ES-I3 (cell line): ENCODE measurements at regions not wholly inside any gene's neighbourhood (a gene's known extent, or its start where the extent isn't known, plus 50 kb on each side); places are given as distances from the start of the nearest gene placed in this dataset.
"Not testable (repeated sequence)": the region's sequence is repeated elsewhere in the genome, so short reads cannot be mapped to it uniquely, and the experiment has no call there.

Experiments used
- H3K36me3 ChIP-seq: 2 replicates; pipeline ENCODE4 v1.6.1; 2013; ENCODE audit warnings: mild to moderate bottlenecking, low read length, control low read depth, moderate library complexity; ENCODE audit not compliant: insufficient read depth
- H3K4me1 ChIP-seq: 2 replicates; pipeline ENCODE4 v1.6.1; 2013; ENCODE audit warnings: mild to moderate bottlenecking, control low read depth, low read length; ENCODE audit not compliant: insufficient read depth
- H3K9ac ChIP-seq: 2 replicates; pipeline ENCODE4 v1.6.1; 2013; ENCODE audit warnings: low read depth, mild to moderate bottlenecking, low read length, moderate library complexity
- H3K9me3 ChIP-seq: 2 replicates; pipeline ENCODE4 v1.6.1; 2013; ENCODE audit warnings: mild to moderate bottlenecking, low read length, moderate library complexity; ENCODE audit not compliant: control insufficient read depth, insufficient read depth

DNA sequence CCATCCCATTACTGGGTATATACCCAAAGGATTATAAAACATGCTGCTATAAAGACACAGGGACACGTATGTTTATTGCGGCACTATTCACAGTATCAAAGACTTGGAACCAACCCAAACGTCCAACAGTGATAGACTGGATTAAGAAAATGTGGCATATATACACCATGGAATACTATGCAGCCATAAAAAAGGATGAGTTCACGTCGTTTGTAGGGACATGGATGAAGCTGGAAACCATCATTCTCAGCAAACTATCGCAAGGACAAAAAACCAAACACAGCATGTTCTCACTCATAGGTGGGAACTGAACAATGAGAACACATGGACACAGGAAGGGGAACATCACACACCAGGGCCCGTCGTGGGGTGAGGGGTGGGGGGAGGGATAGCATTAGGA lies 106.1 kb downstream of the CHD1L start:
- H3K4me1 ChIP-seq, H3K36me3 ChIP-seq, H3K9me3 ChIP-seq, H3K9ac ChIP-seq: not testable (repeated sequence)

DNA sequence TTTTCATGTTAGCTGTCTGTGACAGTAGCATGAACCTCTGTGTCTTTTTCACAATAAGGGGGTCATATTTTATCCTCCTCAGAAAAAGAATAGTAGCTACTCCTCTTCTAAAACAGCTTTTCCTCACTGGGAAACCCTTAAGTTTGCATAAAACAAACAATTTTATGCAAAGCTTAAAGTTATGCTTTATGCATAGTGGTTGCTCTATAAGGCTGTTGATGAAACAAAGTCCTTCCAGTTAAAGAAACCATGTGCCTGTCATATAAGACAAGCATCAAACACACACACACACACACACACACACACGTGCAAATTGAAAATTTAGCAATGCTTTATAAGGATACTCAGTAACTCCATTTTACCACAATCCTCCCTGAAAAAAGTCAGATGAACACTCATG lies 107.0 kb downstream of the CHD1L start:
- Histone ChIP-seq H3K9me3 (no peaks in the 10 kb centered on the region), H3K4me1 (no peaks in the 10 kb centered on the region), H3K9ac (no peak overlapping the region), H3K36me3 (no peaks in the 10 kb centered on the region)

DNA sequence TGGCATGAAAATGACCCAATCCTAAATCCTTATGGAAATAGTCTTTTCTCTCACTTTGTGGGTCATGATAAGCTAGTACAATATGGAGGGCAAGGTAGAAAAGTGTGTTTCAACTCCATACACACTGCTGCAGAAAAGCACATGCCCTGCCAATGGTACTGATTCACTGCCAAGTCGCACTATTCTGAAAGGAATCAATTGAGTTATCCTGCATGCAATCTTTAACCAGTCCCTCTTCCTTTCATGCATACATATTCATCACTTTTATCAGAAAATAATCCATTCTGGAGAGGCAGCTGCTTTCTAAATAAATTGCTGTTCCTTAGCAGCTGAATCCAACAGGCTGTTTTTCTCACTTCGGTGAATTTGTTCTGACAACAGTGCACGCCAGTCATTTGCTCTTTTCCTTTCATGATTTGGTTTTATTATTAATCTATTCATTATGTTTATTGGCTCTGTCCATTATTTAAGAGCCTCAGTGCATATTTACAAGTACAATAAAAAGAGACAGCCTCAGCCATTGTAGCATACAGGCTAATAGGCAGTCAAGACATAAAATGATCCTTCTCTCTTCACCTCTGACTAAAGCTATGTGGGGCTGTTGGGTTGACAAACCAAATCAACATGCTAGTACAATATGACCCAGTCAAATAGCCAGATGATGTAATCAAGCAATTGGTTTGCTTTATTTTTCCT lies 108.8 kb downstream of the CHD1L start:
- H3K9ac ChIP-seq, result no peak overlapping the region
- H3K4me1 ChIP-seq, result no peaks in the 10 kb centered on the region
- H3K36me3 ChIP-seq, result no peaks in the 10 kb centered on the region
- no peaks in the 10 kb centered on the region for H3K9me3 ChIP-seq

DNA sequence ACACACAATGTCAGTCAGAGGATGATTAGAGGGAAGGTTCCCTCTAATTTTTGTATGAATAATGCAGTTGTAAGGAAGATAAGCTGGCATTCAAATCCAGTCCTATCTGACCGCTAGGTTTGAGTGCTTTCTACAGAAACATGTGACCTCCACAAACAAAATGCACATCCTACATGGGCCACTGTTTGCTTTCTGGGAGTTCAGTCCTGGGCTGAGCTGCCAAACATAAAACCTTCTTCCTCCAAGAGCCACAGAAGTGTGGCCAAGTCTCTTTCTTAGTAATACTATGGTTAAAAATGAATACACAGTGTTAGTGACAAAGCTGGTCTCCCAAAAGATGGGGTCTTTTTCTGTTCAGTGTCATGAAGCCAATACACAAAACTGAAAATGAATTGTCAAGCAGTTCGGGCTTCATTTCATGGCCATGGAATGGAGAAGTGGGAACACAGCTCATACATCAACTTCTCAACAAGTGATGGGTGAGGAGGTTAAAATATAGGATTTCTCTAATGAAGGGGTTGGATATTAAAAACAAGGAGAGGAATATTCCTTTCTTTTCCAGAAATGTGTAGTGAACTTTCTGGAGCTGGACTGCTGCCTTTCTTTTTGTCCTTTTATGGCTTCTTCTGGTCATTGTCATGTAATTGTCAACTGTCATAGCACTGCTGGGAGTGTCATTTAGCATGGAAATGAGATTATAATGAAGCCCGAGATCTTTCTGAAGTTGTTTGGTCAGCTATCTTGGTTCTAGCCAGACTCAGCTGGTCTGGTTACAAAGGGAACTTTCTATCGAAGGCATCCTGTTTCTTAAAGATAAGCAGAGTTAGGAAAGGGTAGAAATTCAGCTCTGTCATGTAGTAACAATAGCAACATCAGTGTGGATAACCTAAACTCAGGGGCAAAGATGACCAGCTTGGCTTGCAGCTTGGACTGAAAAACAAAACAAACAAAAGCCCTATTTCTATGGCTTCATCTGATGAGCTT lies 135.1 kb downstream of the CHD1L start:
- H3K9me3 ChIP-seq, result no peaks in the 10 kb centered on the region

DNA sequence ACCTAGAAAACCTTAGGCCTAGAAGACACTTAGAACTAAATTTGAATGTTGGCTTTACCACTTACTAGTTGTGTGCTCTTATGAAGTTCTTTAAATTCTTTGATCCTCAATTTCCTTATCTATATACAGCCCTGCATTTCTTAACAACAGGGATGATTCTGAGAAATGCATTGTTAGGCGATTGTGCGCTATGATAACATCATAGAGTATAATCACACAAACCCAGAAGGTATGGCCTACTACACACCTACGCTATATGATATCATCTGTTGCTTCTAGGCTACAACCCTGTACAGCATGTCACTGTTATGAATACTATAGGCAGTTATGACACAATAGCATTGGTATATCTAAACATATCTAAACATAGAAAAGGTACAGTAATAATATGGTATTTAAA lies 137.4 kb downstream of the CHD1L start:
- Histone ChIP-seq H3K9ac (no peak overlapping the region), H3K4me1 (no peaks in the 10 kb centered on the region), H3K9me3 (no peaks in the 10 kb centered on the region), H3K36me3 (no peaks in the 10 kb centered on the region)

More for the DNA sequence above, 135.1 kb downstream of the CHD1L start:
- Histone ChIP-seq H3K9ac (no peak overlapping the region), H3K4me1 (no peaks in the 10 kb centered on the region), H3K36me3 (no peaks in the 10 kb centered on the region)

DNA sequence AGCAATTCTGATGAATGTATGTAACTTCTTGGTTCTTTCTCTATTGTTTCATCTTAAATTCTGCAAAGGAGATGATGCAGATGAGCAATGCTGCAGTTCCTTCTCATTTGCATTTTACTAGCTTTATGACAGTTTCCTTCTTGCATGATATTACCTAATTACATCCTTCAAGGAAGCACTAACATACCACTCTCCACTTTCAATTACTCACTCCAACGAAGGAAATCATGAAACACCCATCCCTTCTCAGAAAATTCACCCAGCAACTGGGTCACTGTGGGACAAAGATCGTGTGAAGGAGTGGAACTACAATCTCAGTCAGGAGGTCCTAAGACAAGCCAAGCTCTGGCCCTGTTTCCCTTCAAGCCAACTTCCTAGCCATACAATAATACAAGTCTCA lies 142.3 kb downstream of the CHD1L start:
- H3K36me3 ChIP-seq, result no peaks in the 10 kb centered on the region
- no peak overlapping the region for H3K9ac ChIP-seq
- no peaks in the 10 kb centered on the region for H3K9me3 ChIP-seq
- H3K4me1 ChIP-seq, result no peaks in the 10 kb centered on the region

DNA sequence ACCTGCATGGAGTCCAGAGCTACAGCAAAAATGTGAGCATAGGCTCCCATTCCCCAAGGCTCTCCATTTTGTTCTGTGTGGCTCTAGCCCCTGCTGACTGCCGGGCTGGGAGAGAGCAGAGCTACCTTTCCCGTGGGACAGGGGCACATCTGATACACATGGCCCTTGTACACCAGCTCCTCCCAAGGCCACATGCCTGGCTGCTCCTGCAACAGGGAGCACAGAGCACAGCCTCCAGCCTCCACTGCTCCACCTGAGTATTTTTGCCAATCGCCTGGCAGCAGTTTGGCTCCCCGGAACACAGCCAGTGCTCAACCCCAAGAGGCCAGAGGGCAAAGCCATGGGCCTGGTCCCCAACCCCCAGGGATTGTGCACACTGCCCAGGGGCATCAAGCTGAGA lies 146.5 kb downstream of the CHD1L start:
- H3K9ac ChIP-seq, result no peak overlapping the region
- H3K9me3 ChIP-seq, result no peaks in the 10 kb centered on the region
- H3K36me3 ChIP-seq, result no peaks in the 10 kb centered on the region
- H3K4me1 ChIP-seq, result 0 out of 2 replicates have a peak, but pooled peaks cover 3% of the 10 kb centered on the region

DNA sequence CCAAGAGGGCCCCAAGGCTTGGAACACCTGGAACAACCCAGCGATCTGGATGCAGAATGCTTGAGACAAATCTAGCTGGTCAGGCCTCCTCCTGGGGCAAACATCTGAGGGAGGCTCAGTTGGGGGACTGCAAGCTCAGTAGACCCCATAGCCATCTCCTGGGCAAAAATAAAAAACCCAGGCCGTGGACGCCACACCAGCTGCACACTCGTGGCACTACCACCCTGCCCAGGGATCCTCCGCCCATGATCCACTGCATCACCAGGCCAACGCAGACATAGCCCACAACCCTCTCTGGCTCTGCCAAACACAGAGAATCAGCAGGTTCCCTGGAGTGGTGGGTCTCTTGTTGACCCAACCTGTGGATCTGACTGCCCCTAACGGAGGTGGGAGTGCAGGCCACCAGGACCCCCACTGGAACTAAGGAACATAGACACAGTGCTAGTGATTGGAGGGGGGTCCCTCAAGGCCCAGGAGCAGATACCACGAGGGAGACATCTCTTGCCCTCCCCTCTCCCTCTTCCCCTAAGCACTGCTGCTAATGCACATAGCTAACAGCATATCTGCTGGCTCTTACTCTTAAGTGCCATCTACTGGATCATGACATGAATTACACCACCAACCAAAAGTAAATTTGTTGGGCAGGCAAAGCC lies 147.2 kb downstream of the CHD1L start:
- H3K9me3 ChIP-seq, result no peaks in the 10 kb centered on the region
- no peaks in the 10 kb centered on the region for H3K36me3 ChIP-seq
- H3K9ac ChIP-seq, result no peak overlapping the region
- 0 out of 2 replicates have a peak, but pooled peaks cover 3% of the 10 kb centered on the region for H3K4me1 ChIP-seq

DNA sequence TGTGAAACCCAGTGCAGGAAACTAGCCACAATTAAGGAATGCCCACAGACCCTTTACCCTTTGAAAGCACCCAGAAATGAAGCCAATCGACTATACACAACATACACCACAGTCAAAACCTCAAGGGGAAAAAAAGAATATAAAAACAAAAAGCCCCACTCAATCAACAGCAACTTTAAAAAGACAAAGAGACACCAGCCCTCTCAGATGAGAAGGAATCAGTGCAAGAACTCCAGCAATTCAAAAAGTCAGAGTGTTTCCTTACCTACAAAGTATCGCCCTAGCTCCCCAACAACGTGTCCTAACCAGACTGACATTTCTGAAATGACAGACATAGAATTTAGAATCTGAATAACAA lies 147.7 kb downstream of the CHD1L start:
- Histone ChIP-seq H3K4me1 (0 out of 2 replicates have a peak, but pooled peaks cover 3% of the 10 kb centered on the region), H3K9ac (no peak overlapping the region), H3K36me3 (no peaks in the 10 kb centered on the region), H3K9me3 (no peaks in the 10 kb centered on the region)

DNA sequence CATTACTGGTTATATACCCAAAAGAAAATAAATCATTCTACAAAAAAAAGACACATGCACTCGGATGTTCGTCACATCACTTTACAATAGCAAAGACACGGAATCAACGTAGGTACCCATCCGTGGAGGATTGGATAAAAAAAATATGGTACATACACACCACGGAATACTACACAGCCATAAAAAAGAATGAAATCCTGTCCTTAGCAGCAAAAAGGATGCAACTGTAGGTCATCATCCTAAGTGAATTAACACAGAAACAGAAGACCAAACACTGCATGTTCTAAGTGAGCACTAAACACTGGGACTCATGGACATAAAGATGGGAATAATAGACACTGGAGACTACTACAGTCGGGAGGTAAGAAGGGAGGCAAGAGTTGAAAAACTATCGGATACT lies 148.6 kb downstream of the CHD1L start:
- Histone ChIP-seq H3K36me3 (no peaks in the 10 kb centered on the region), H3K9ac (no peak overlapping the region), H3K9me3 (no peaks in the 10 kb centered on the region), H3K4me1 (0 out of 2 replicates have a peak, but pooled peaks cover 3% of the 10 kb centered on the region)

DNA sequence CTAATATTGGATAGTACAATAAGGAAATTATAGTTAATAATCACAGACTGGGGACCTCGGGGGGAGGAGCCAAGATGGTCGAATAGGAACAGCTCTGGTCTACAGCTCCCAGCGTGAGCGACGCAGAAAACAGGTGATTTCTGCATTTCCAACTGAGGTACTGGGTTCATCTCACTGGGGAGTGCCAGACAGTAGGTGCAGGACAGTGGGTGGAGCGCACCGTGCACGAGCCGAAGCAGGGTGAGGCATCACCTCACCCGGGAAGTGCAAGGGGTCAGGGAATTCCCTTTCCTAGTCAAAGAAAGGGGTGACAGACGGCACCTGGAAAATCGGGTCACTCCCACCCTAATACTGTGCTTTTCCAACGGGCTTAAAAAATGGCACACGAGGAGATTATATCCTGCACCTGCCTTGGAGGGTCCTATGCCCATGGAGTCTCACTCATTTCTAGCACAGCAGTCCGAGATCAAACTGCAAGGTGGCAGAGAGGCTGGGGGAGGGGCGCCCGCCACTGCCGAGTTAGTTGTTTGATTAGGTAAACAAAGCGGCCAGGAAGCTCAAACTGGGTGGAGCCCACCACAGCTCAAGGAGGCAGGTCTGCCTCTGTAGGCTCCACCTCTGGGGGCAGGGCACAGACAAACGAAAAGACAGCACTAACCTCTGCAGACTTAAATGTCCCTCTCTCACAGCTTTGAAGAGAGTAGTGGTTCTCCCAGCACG lies 138.8 kb upstream of the BCL9 start:
- not testable (repeated sequence) for H3K4me1 ChIP-seq, H3K9me3 ChIP-seq, H3K36me3 ChIP-seq, H3K9ac ChIP-seq

DNA sequence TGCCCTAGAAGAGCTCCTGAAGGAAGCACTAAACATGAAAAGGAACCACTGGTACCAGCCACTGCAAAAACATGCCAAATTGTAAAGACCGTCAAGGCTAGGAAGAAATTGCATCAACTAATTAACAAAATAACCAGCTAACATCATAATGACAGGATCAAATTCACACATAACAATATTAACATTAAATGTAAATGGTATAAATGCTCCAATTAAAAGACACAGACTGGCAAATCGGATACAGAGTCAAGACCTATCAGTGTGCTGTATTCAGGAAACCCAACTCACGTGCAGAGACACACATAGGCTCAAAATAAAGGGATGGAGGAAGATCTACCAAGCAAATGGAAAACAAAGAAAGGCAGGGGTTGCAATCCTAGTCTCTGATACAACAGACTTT lies 137.0 kb upstream of the BCL9 start:
- not testable (repeated sequence) for H3K36me3 ChIP-seq, H3K4me1 ChIP-seq, H3K9me3 ChIP-seq, H3K9ac ChIP-seq

DNA sequence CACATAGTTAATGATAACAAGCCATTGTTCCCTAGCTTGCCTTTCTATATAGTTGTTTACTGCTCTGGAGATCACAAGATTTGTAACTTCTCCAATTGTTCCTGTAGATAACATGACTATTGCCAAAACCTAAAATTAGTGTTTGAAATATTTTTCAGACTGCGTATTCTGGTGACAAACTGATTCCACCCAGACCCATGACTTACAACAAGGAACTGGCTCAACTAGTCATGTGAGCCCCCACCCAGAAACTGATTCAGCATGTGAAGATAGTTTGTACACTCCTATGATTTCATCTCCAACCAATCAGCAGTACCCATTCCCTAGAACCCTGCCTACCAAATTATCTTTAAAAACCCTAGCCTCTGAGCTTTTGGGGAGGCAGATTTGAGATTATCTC lies 131.4 kb upstream of the BCL9 start:
- Histone ChIP-seq H3K36me3 (no peaks in the 10 kb centered on the region), H3K4me1 (no peaks in the 10 kb centered on the region), H3K9me3 (no peaks in the 10 kb centered on the region; the same call in 1 of the 2 replicates), H3K9ac (no peak overlapping the region)

DNA sequence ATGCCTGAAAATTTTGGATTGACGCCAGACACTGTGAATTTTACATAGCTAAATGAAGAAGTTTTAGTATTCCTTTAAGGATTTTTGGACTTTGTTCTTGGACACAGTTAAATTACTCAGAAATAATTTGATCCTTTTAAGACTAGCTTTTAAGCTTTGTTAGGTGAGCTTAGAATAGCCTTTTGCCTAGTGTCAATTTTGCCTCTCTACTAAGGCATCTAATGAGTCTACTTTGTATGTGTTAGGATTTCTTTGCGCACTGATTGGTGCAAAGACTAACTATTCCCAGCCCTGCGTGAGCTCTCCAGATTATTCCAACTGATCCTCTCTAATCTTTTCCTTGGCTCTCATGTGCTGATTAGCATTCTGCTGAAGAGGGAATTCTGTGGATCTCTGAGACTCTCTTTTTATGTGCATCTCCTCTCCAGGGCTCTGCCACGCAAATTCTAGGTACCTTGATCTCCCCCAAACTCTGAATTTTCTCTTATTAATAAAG lies 128.1 kb upstream of the BCL9 start:
- Histone ChIP-seq H3K4me1 (no peaks in the 10 kb centered on the region), H3K9me3 (no peaks in the 10 kb centered on the region; the same call in 1 of the 2 replicates), H3K9ac (no peak overlapping the region), H3K36me3 (no peaks in the 10 kb centered on the region)
